H1 (cell line): ENCODE measurements at regions not wholly inside any gene's neighbourhood (a gene's known extent, or its start where the extent isn't known, plus 50 kb on each side); places are given as distances from the start of the nearest gene placed in this dataset.

Experiments used
- CTCF ChIA-PET: fragments of 300-600 bp; sonication (Branson Sonifier 250); formaldehyde crosslinking; loops from one replicate; lab custom pipeline; 2021; ENCODE audit not compliant: partially characterized antibody; lab: Charles Lee
- POLR2A ChIA-PET: fragments of 300-600 bp; sonication (Branson Sonifier 250); formaldehyde crosslinking; loops from one replicate; lab custom pipeline; 2021; ENCODE audit warnings: inconsistent platforms; ENCODE audit not compliant: partially characterized antibody; lab: Charles Lee
- DNase-seq, 2 experiments: peaks; one replicate each; pipeline versions ENCODE4 v3.0.0 to v3.0.0-alpha.2; 2010 to 2022; ENCODE audit warnings: low spot score in 2 of 2, low read depth in 1 of 2, mixed read lengths in 1 of 2
- FAIRE-seq: peaks from 2 replicates; lab custom pipeline; 2011; peaks lifted over from hg19 to GRCh38; lab: Jason Lieb, UNC
- H2AFZ ChIP-seq: 2 replicates; pipeline ENCODE4 v1.8.1; 2012; ENCODE audit warnings: low read length, inconsistent platforms
- H2AK5ac ChIP-seq: 2 replicates; pipeline ENCODE4 v1.6.1; 2013; ENCODE audit warnings: low read depth, low read length
- H2BK120ac ChIP-seq: replicated peaks from 2 replicates; pipeline ENCODE3; 2013; ENCODE audit warnings: low read depth, low read length, inconsistent platforms
- H2BK12ac ChIP-seq: 2 replicates; pipeline ENCODE4 v1.6.1; 2013; ENCODE audit warnings: low read depth, low read length
- H2BK15ac ChIP-seq: 2 replicates; pipeline ENCODE4 v1.6.1; 2013; ENCODE audit warnings: low read length
- H2BK20ac ChIP-seq: 2 replicates; pipeline ENCODE4 v1.6.1; 2013; ENCODE audit warnings: low read length
- H2BK5ac ChIP-seq: 2 replicates; pipeline ENCODE4 v1.6.1; 2013; ENCODE audit warnings: low read depth, low read length
- H3K14ac ChIP-seq: 2 replicates; pipeline ENCODE4 v1.6.1; 2013; ENCODE audit warnings: inconsistent platforms; ENCODE audit not compliant: insufficient read length
- H3K18ac ChIP-seq: 2 replicates; pipeline ENCODE4 v1.6.1; 2013; ENCODE audit warnings: low read length; ENCODE audit errors: extremely low read depth
- H3K23ac ChIP-seq: 2 replicates; pipeline ENCODE4 v1.6.1; 2013; ENCODE audit warnings: inconsistent platforms; ENCODE audit not compliant: insufficient read length
- H3K23me2 ChIP-seq: 2 replicates; pipeline ENCODE4 v1.6.1; 2013; ENCODE audit warnings: low read depth, low read length
- H3K27ac ChIP-seq: 2 replicates; pipeline ENCODE4 v1.6.1; 2011; ENCODE audit warnings: low read depth, low read length, inconsistent platforms
- H3K27me3 ChIP-seq, 4 experiments: replicated peaks in 1 of 4; 1 replicate in 1 of 4; 2 replicates in 3 of 4; pipeline versions ENCODE4 v1.6.1 to v1.8.1; 2011 to 2013; ENCODE audit warnings: low read length in 3 of 4, mild to moderate bottlenecking in 3 of 4, inconsistent platforms in 2 of 4, mixed read lengths in 2 of 4, moderate library complexity in 1 of 4; ENCODE audit not compliant: control insufficient read depth in 3 of 4, insufficient read depth in 3 of 4; ENCODE audit errors: extremely low read depth in 1 of 4
- H3K36me3 ChIP-seq, 4 experiments: 2 replicates each; pipeline versions ENCODE4 v1.6.1 to v1.8.1; 2011 to 2013; ENCODE audit warnings: mild to moderate bottlenecking in 4 of 4, low read length in 3 of 4, moderate library complexity in 2 of 4, control low read depth in 1 of 4, inconsistent platforms in 1 of 4; ENCODE audit not compliant: insufficient read depth in 4 of 4, control insufficient read depth in 2 of 4
- H3K4ac ChIP-seq: replicated peaks from 2 replicates; pipeline ENCODE3; 2013; ENCODE audit warnings: low read length, low read depth, mixed read lengths, inconsistent platforms; ENCODE audit not compliant: insufficient read length
- H3K4me1 ChIP-seq, 4 experiments: replicated peaks in 1 of 4; 1 replicate in 1 of 4; 2 replicates in 3 of 4; pipeline versions ENCODE4 v1.6.1 to v1.8.1; 2011 to 2013; ENCODE audit warnings: low read length in 3 of 4, inconsistent platforms in 2 of 4, mixed read lengths in 1 of 4; ENCODE audit not compliant: insufficient read depth in 4 of 4, control insufficient read depth in 3 of 4
- H3K4me2 ChIP-seq, 2 experiments: 2 replicates each; pipeline versions ENCODE4 v1.6.1 to v1.8.1; 2011 to 2013; ENCODE audit warnings: low read depth in 2 of 2, low read length in 2 of 2, control low read depth in 1 of 2, inconsistent platforms in 1 of 2, mild to moderate bottlenecking in 1 of 2; ENCODE audit not compliant: insufficient read depth in 1 of 2
- H3K4me3 ChIP-seq, 4 experiments: fragments of 200-600, 300-600 bp in 1 of 4; sonication (generic), shearing (Covaris generic), sonication (Bioruptor Twin) in 1 of 4; 2 replicates each; pipeline versions ENCODE4 v1.5.1 to v1.8.1; 2011 to 2016; ENCODE audit warnings: low read length in 4 of 4, low read depth in 3 of 4, control low read depth in 2 of 4, inconsistent platforms in 2 of 4, mild to moderate bottlenecking in 2 of 4, mixed read lengths in 1 of 4, moderate library complexity in 1 of 4; ENCODE audit not compliant: insufficient read depth in 2 of 4; ENCODE audit errors: extremely low read depth in 1 of 4
- H3K56ac ChIP-seq: replicated peaks from 2 replicates; pipeline ENCODE3; 2013; ENCODE audit warnings: low read depth, mild to moderate bottlenecking, mixed read lengths, low read length, inconsistent platforms; ENCODE audit not compliant: insufficient read length
- H3K79me1 ChIP-seq: 2 replicates; pipeline ENCODE4 v1.6.1; 2013; ENCODE audit warnings: low read depth, low read length, control low read depth
- H3K79me2 ChIP-seq, 2 experiments: 2 replicates each; pipeline versions ENCODE4 v1.6.1 to v1.8.1; 2012 to 2013; ENCODE audit warnings: low read length in 2 of 2, mild to moderate bottlenecking in 2 of 2, inconsistent platforms in 1 of 2; ENCODE audit not compliant: insufficient read depth in 2 of 2, control insufficient read depth in 1 of 2
- H3K9ac ChIP-seq, 4 experiments: replicated peaks in 1 of 4; 1 replicate in 1 of 4; 2 replicates in 3 of 4; pipeline versions ENCODE4 v1.6.1 to v1.8.1; 2011 to 2013; ENCODE audit warnings: low read depth in 3 of 4, low read length in 3 of 4, control low read depth in 2 of 4, mild to moderate bottlenecking in 2 of 4, moderate library complexity in 2 of 4, inconsistent platforms in 1 of 4; ENCODE audit errors: extremely low read depth in 1 of 4
- H3K9me3 ChIP-seq, 2 experiments: 2 replicates each; pipeline versions ENCODE4 v1.6.1 to v1.8.1; 2012 to 2013; ENCODE audit warnings: mild to moderate bottlenecking in 2 of 2, moderate library complexity in 2 of 2, control low read depth in 1 of 2, inconsistent platforms in 1 of 2, low read depth in 1 of 2, low read length in 1 of 2, mixed read lengths in 1 of 2; ENCODE audit not compliant: insufficient read depth in 2 of 2
- H4K20me1 ChIP-seq, 2 experiments: replicated peaks in 1 of 2; 2 replicates each; pipeline versions ENCODE3 to v1.8.1; 2011 to 2013; ENCODE audit warnings: inconsistent platforms in 2 of 2, low read length in 2 of 2, mild to moderate bottlenecking in 1 of 2; ENCODE audit not compliant: insufficient read depth in 2 of 2, control insufficient read depth in 1 of 2
- H4K5ac ChIP-seq: 2 replicates; pipeline ENCODE4 v1.6.1; 2013; ENCODE audit warnings: low read length, low read depth, mixed read lengths, inconsistent platforms; ENCODE audit not compliant: insufficient read length
- H4K8ac ChIP-seq: 2 replicates; pipeline ENCODE4 v1.8.0; 2013; ENCODE audit warnings: mild to moderate bottlenecking, moderate library complexity, low read length, inconsistent platforms; ENCODE audit not compliant: insufficient read depth; ENCODE audit errors: extremely low read depth
- H4K91ac ChIP-seq: replicated peaks from 2 replicates; pipeline ENCODE3; 2013; ENCODE audit warnings: low read length, mixed read lengths, inconsistent platforms; ENCODE audit not compliant: insufficient read length
- ATF2 ChIP-seq: IDR thresholded peaks from 2 replicates; pipeline ENCODE4 v1.6.1; 2012; ENCODE audit warnings: low read length, inconsistent platforms
- ATF3 ChIP-seq: IDR thresholded peaks from 2 replicates; pipeline ENCODE4 v1.6.1; 2011; ENCODE audit warnings: low read depth, mild to moderate bottlenecking, low read length; ENCODE audit not compliant: insufficient read depth
- BRCA1 ChIP-seq: IDR thresholded peaks from 2 replicates; pipeline ENCODE4 v1.6.1; 2012; ENCODE audit warnings: low read depth, low read length, improper control_type of control experiment
- CEBPB ChIP-seq: IDR thresholded peaks from 2 replicates; pipeline ENCODE4 v1.6.1; 2012; ENCODE audit warnings: low read depth, low read length
- CHD1 ChIP-seq: IDR thresholded peaks from 2 replicates; pipeline ENCODE4 v1.6.1; 2012; ENCODE audit warnings: low read depth, low read length, improper control_type of control experiment
- CTBP2 ChIP-seq: IDR thresholded peaks from 2 replicates; pipeline ENCODE4 v1.7.0; 2011; ENCODE audit warnings: borderline replicate concordance, mild to moderate bottlenecking, moderate library complexity, mixed read lengths, low read length; ENCODE audit not compliant: insufficient read depth, insufficient read length
- EGR1 ChIP-seq: IDR thresholded peaks from 2 replicates; pipeline ENCODE4 v1.6.1; 2011; ENCODE audit warnings: low read depth, low read length, borderline replicate concordance
- RBBP5 ChIP-seq: IDR thresholded peaks from 2 replicates; pipeline ENCODE4 v1.7.1; 2012; ENCODE audit warnings: low read depth, mild to moderate bottlenecking, inconsistent platforms, low read length, moderate library complexity, borderline replicate concordance
- RFX5 ChIP-seq: IDR thresholded peaks from 2 replicates; pipeline ENCODE4 v1.6.1; 2011; ENCODE audit warnings: low read depth, low read length, improper control_type of control experiment, borderline replicate concordance
- RXRA ChIP-seq: IDR thresholded peaks from 2 replicates; pipeline ENCODE4 v1.6.1; 2011; ENCODE audit warnings: low read depth, mild to moderate bottlenecking, low read length, moderate library complexity; ENCODE audit not compliant: insufficient read depth

- no peak overlapping the region for H2AFZ ChIP-seq
- no peaks in the 10 kb centered on the region for H3K79me2 ChIP-seq
- no peak overlapping the region for H3K4me2 ChIP-seq
- ChIA-PET CTCF (no interaction called here), POLR2A (no interaction called here)
- no peaks in the 10 kb centered on the region for H3K36me3 ChIP-seq
- no peak overlapping the region for H2AK5ac ChIP-seq
- H3K27ac ChIP-seq = no peak overlapping the region
- no peak overlapping the region for H3K9ac ChIP-seq
- no peak overlapping the region for H2BK20ac ChIP-seq
- DNase-seq = no peak
- no peak overlapping the region for H3K23ac ChIP-seq
- no peaks in the 10 kb centered on the region for H3K23me2 ChIP-seq
- no peak overlapping the region for H3K18ac ChIP-seq
- TF ChIP-seq ATF3 = no peak
- TF ChIP-seq RXRA = no peak
- TF ChIP-seq BRCA1 = no peak
- no peak for TF ChIP-seq RFX5
- TF ChIP-seq RBBP5 = no peak
- no peak for TF ChIP-seq CEBPB
- TF ChIP-seq EGR1 = no peak
- TF ChIP-seq ATF2 = no peak
- no peak for TF ChIP-seq CTBP2
- no peak for TF ChIP-seq CHD1
- H4K5ac ChIP-seq = no peak overlapping the region
- no peak overlapping the region for H2BK12ac ChIP-seq
- no peak overlapping the region for H3K4me3 ChIP-seq
- no peak overlapping the region for H2BK120ac ChIP-seq
- H4K20me1 ChIP-seq = no peaks in the 10 kb centered on the region
- H3K4me1 ChIP-seq = no peaks in the 10 kb centered on the region
- H2BK5ac ChIP-seq = no peak overlapping the region
- H3K56ac ChIP-seq = no peak overlapping the region
- no peaks in the 10 kb centered on the region for H3K79me1 ChIP-seq
- peaks cover 2 to 5% of the 10 kb centered on the region in 2 experiments; a peak in 1 of 4 replicates for H3K9me3 ChIP-seq
- H2BK15ac ChIP-seq = no peak overlapping the region
- no peak overlapping the region for H4K8ac ChIP-seq
- no peak overlapping the region for H3K4ac ChIP-seq
- no peak for FAIRE-seq
- no peaks in the 10 kb centered on the region for H3K27me3 ChIP-seq
- H3K14ac ChIP-seq = no peak overlapping the region
- H4K91ac ChIP-seq = no peak overlapping the region
Observed at GRCh38 chr11:23205156-23205871, 345.0 kb upstream of the CCDC179 start.
